ENCODE measurements at regions not wholly inside any gene's neighbourhood (a gene's known extent, or its start where the extent isn't known, plus 50 kb on each side); places are given as distances from the start of the nearest gene placed in this dataset.

GRCh38 chr2:60623040-60623439 is 69.6 kb upstream of the BCL11A start:
- POLR2A ChIA-PET: no interaction called here
- Histone ChIP-seq H3K36me3 (ENCODE audit: control insufficient read depth in 2 of 2, insufficient read depth in 2 of 2, low read length in 1 of 2) (no peaks in the 10 kb centered on the region), H3K27me3 (replicated peaks in 1 of 2; ENCODE audit: control insufficient read depth in 2 of 2, insufficient read depth in 2 of 2, low read length in 1 of 2) (no peaks in the 10 kb centered on the region; a peak in 3 of 4 replicates), H3K27ac (ENCODE audit: control insufficient read depth, insufficient read depth) (no peak overlapping the region), H3K4me3 (no peak overlapping the region), H3K9me3 (replicated peaks; ENCODE audit: control insufficient read depth, insufficient read depth, low read length) (no peaks in the 10 kb centered on the region), H2AFZ (ENCODE audit: control insufficient read depth, low read depth, low read length) (no peak overlapping the region), H3K4me2 (ENCODE audit: control insufficient read depth, insufficient read depth) (no peak overlapping the region), H3K9ac (ENCODE audit: control insufficient read depth, insufficient read depth, low read length) (no peak overlapping the region), H4K20me1 (ENCODE audit: control insufficient read depth, insufficient read depth) (no peaks in the 10 kb centered on the region), H3K79me2 (ENCODE audit: control insufficient read depth, insufficient read depth, low read length) (no peaks in the 10 kb centered on the region), H3K4me1 (ENCODE audit: control insufficient read depth, insufficient read depth, low read length) (no peaks in the 10 kb centered on the region)
- CTCF ChIA-PET: no interaction called here
- intact Hi-C loops (cut with micrococcal nuclease; ENCODE audit: unreplicated experiment): no loop called here
- DNase-seq (ENCODE audit: low read depth, low spot score) (no peak), FAIRE-seq (no peak), ATAC-seq (no peak)
- BruUV-seq (replicated peaks): no TSS peak
- in situ Hi-C loops (cut with MboI): no loop called here
- TF ChIP-seq SRF (IDR thresholded peaks at IDR 0.05; ENCODE audit: low read depth in 2 of 2, low read length in 2 of 2): no peak
- TF ChIP-seq TAF1 (IDR thresholded peaks at IDR 0.05; ENCODE audit: borderline replicate concordance, low read depth, low read length): no peak
- TF ChIP-seq, protein P1, sequence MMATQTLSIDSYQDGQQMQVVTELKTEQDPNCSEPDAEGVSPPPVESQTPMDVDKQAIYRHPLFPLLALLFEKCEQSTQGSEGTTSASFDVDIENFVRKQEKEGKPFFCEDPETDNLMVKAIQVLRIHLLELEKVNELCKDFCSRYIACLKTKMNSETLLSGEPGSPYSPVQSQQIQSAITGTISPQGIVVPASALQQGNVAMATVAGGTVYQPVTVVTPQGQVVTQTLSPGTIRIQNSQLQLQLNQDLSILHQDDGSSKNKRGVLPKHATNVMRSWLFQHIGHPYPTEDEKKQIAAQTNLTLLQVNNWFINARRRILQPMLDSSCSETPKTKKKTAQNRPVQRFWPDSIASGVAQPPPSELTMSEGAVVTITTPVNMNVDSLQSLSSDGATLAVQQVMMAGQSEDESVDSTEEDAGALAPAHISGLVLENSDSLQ (IDR thresholded peaks at IDR 0.05): no peak
- no peak for TF ChIP-seq E4F1 (IDR thresholded peaks at IDR 0.05; ENCODE audit: borderline replicate concordance, partially characterized antibody)
- TF ChIP-seq ASH2L (IDR thresholded peaks at IDR 0.05; ENCODE audit: borderline replicate concordance, low read depth): no peak
- TF ChIP-seq, protein P2, sequence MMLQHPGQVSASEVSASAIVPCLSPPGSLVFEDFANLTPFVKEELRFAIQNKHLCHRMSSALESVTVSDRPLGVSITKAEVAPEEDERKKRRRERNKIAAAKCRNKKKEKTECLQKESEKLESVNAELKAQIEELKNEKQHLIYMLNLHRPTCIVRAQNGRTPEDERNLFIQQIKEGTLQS (IDR thresholded peaks at IDR 0.05; ENCODE audit: borderline replicate concordance, extremely low read depth, low read depth, low read length): no peak
- TF ChIP-seq ZNF622 (IDR thresholded peaks at IDR 0.05): no peak
- no peak for TF ChIP-seq DPF2 (IDR thresholded peaks at IDR 0.05)
- TF ChIP-seq EGR1 (IDR thresholded peaks at IDR 0.05; ENCODE audit: borderline replicate concordance in 1 of 2, low read depth in 2 of 2, low read length in 2 of 2): no peak
- no peak for TF ChIP-seq RAD21 (IDR thresholded peaks at IDR 0.05; ENCODE audit: insufficient read depth, low read depth, low read length)
- no peak for TF ChIP-seq ZNF207 (IDR thresholded peaks at IDR 0.05; ENCODE audit: borderline replicate concordance)
- RAD21 ChIA-PET (ENCODE audit: unreplicated experiment): no interaction called here
- 44% methylated on average over 2 of the region's 2 CpGs for WGBS (ENCODE audit: insufficient coverage, insufficient replicate concordance, low lambda C conversion rate, missing lambda C conversion rate)
- SMC1A ChIA-PET (ENCODE audit: uncharacterized antibody, unreplicated experiment): no interaction called here

All from GM12878 (cell line).